Neuron (in vitro differentiated cells): ENCODE measurements at regions not wholly inside any gene's neighbourhood (a gene's known extent, or its start where the extent isn't known, plus 50 kb on each side); places are given as distances from the start of the nearest gene placed in this dataset.
"Not testable (repeated sequence)": the region's sequence is repeated elsewhere in the genome, so short reads cannot be mapped to it uniquely, and the experiment has no call there.

Source experiments
- H2AFZ ChIP-seq: one replicate; pipeline ENCODE4 v1.6.1; 2013; ENCODE audit warnings: low read depth, mild to moderate bottlenecking, inconsistent platforms, low read length, moderate library complexity
- H3K27me3 ChIP-seq: one replicate; pipeline ENCODE4 v1.6.1; 2013; ENCODE audit warnings: low read length; ENCODE audit not compliant: insufficient read depth
- H3K36me3 ChIP-seq: one replicate; pipeline ENCODE4 v1.6.1; 2013; ENCODE audit warnings: low read length; ENCODE audit not compliant: insufficient read depth
- H3K4me1 ChIP-seq: one replicate; pipeline ENCODE4 v1.6.1; 2013; ENCODE audit warnings: low read length; ENCODE audit not compliant: insufficient read depth
- H3K4me3 ChIP-seq: 2 replicates; pipeline ENCODE4 v1.5.1; 2013; ENCODE audit warnings: mild to moderate bottlenecking, low read length, moderate library complexity
- H3K9me3 ChIP-seq: one replicate; pipeline ENCODE4 v1.6.1; 2013; ENCODE audit warnings: low read length

- Histone ChIP-seq H3K4me1 (no peaks in the 10 kb centered on the region), H2AFZ (no peak overlapping the region), H3K9me3 (no peaks in the 10 kb centered on the region), H3K36me3 (no peaks in the 10 kb centered on the region), H3K4me3 (no peak overlapping the region), H3K27me3 (peaks cover 2% of the 10 kb centered on the region)
These were observed 176.7 kb downstream of the PTPN11 start for GRCh38 chr12:112595410-112595809.

- Histone ChIP-seq H3K4me1 (peaks cover 10% of the 10 kb centered on the region), H3K4me3 (no peak overlapping the region), H3K27me3 (peaks cover under 1% of the 10 kb centered on the region), H2AFZ (no peak overlapping the region), H3K36me3 (no peaks in the 10 kb centered on the region), H3K9me3 (no peaks in the 10 kb centered on the region)
These were observed 179.2 kb downstream of the PTPN11 start for GRCh38 chr12:112597986-112598385.

- Histone ChIP-seq H3K9me3 (no peaks in the 10 kb centered on the region), H3K27me3 (no peaks in the 10 kb centered on the region), H3K4me1 (peaks cover 10% of the 10 kb centered on the region), H2AFZ (no peak overlapping the region), H3K36me3 (no peaks in the 10 kb centered on the region), H3K4me3 (no peak overlapping the region)
These were observed 179.9 kb downstream of the PTPN11 start for GRCh38 chr12:112598626-112599025.

- H3K27me3 ChIP-seq, result no peaks in the 10 kb centered on the region
- H3K9me3 ChIP-seq, result no peaks in the 10 kb centered on the region
- peaks cover 10% of the 10 kb centered on the region for H3K4me1 ChIP-seq
- H3K36me3 ChIP-seq, result no peaks in the 10 kb centered on the region
- H2AFZ ChIP-seq, result no peak overlapping the region
- H3K4me3 ChIP-seq, result no peak overlapping the region
These were observed 181.1 kb downstream of the PTPN11 start for GRCh38 chr12:112599871-112600270.

GRCh38 chr12:112602150-112602549 lies 183.4 kb downstream of the PTPN11 start:
- Histone ChIP-seq H3K27me3 (no peaks in the 10 kb centered on the region), H3K9me3 (no peaks in the 10 kb centered on the region), H3K4me3 (no peak overlapping the region), H3K36me3 (no peaks in the 10 kb centered on the region), H2AFZ (peak overlapping the region; percentile 76), H3K4me1 (peaks cover 10% of the 10 kb centered on the region)

GRCh38 chr12:112606611-112607365 lies 184.8 kb upstream of the RPH3A start:
- peaks cover 5% of the 10 kb centered on the region for H3K27me3 ChIP-seq
- no peaks in the 10 kb centered on the region for H3K9me3 ChIP-seq
- H3K36me3 ChIP-seq, result no peaks in the 10 kb centered on the region
- no peak overlapping the region for H3K4me3 ChIP-seq
- peaks cover 7% of the 10 kb centered on the region for H3K4me1 ChIP-seq
- no peak overlapping the region for H2AFZ ChIP-seq

GRCh38 chr12:112607427-112607826 lies 184.1 kb upstream of the RPH3A start:
- Histone ChIP-seq H3K36me3 (no peaks in the 10 kb centered on the region), H3K9me3 (no peaks in the 10 kb centered on the region), H3K4me3 (no peak overlapping the region)

GRCh38 chr12:112611908-112612307 lies 179.6 kb upstream of the RPH3A start:
- Histone ChIP-seq H3K4me1 (peaks cover 5% of the 10 kb centered on the region), H3K4me3 (no peak overlapping the region), H2AFZ (no peak overlapping the region), H3K27me3 (peaks cover 5% of the 10 kb centered on the region), H3K9me3 (peaks cover 3% of the 10 kb centered on the region), H3K36me3 (no peaks in the 10 kb centered on the region)

More at GRCh38 chr12:112607427-112607826, 184.1 kb upstream of the RPH3A start:
- no peak overlapping the region for H2AFZ ChIP-seq
- peaks cover 5% of the 10 kb centered on the region for H3K27me3 ChIP-seq
- peaks cover under 1% of the 10 kb centered on the region for H3K4me1 ChIP-seq

GRCh38 chr12:112615196-112615595 lies 176.4 kb upstream of the RPH3A start:
- Histone ChIP-seq H3K36me3 (no peaks in the 10 kb centered on the region), H3K4me1 (peaks cover 10% of the 10 kb centered on the region), H2AFZ (no peak overlapping the region), H3K4me3 (no peak overlapping the region), H3K9me3 (peaks cover 3% of the 10 kb centered on the region), H3K27me3 (no peaks in the 10 kb centered on the region)

- H2AFZ ChIP-seq, result peak overlapping the region; percentile 37
- H3K36me3 ChIP-seq, result no peaks in the 10 kb centered on the region
- peaks cover 3% of the 10 kb centered on the region for H3K9me3 ChIP-seq
- no peaks in the 10 kb centered on the region for H3K27me3 ChIP-seq
- peaks cover 10% of the 10 kb centered on the region for H3K4me1 ChIP-seq
- peak overlapping the region; percentile 1 for H3K4me3 ChIP-seq
These were observed 174.9 kb upstream of the RPH3A start for GRCh38 chr12:112616469-112617152.

GRCh38 chr12:112617153-112617505 lies 174.4 kb upstream of the RPH3A start:
- Histone ChIP-seq H3K36me3 (no peaks in the 10 kb centered on the region), H3K4me3 (peak overlapping the region; percentile 1), H3K27me3 (no peaks in the 10 kb centered on the region), H3K4me1 (peaks cover 10% of the 10 kb centered on the region), H3K9me3 (peaks cover 3% of the 10 kb centered on the region), H2AFZ (peak overlapping the region; percentile 37)

- no peaks in the 10 kb centered on the region for H3K27me3 ChIP-seq
- H3K36me3 ChIP-seq, result no peaks in the 10 kb centered on the region
- no peak overlapping the region for H3K4me3 ChIP-seq
- H2AFZ ChIP-seq, result no peak overlapping the region
- H3K9me3 ChIP-seq, result no peaks in the 10 kb centered on the region
- no peaks in the 10 kb centered on the region for H3K4me1 ChIP-seq
These were observed 163.7 kb upstream of the RPH3A start for GRCh38 chr12:112627851-112628250.

GRCh38 chr12:112631974-112632373 lies 159.6 kb upstream of the RPH3A start:
- H2AFZ ChIP-seq, H3K27me3 ChIP-seq, H3K4me3 ChIP-seq, H3K4me1 ChIP-seq, H3K9me3 ChIP-seq, H3K36me3 ChIP-seq: not testable (repeated sequence)
